Heart left ventricle (tissue), 16 donors: ENCODE measurements at regions not wholly inside any gene's neighbourhood (a gene's known extent, or its start where the extent isn't known, plus 50 kb on each side); places are given as distances from the start of the nearest gene placed in this dataset.

Experiments
- ATAC-seq, 4 donors: fragments of 200-7000 bp; cut with Tn5 transposase; one replicate each; pipeline ENCODE4 v1.9.1; 2020 to 2022; ENCODE audit warnings: moderate library complexity in 4 of 4, mild to moderate bottlenecking in 3 of 4, moderate number of reproducible peaks in 1 of 4
- DNase-seq, 5 donors: peaks; one replicate each; pipeline ENCODE4 v3.0.0-alpha.2; 2020
- H3K27ac ChIP-seq, 12 donors: fragments of 200-600 bp; sonication (generic) in 4 of 12; one replicate each; pipeline versions ENCODE4 v1.5.0 to v1.8.0; 2016 to 2022; ENCODE audit warnings: mild to moderate bottlenecking in 2 of 12
- H3K27me3 ChIP-seq, 9 donors: fragments of 200-600 bp; sonication (generic) in 2 of 9; one replicate each; pipeline versions ENCODE4 v1.5.1 to v1.8.0; 2016 to 2022; ENCODE audit warnings: mild to moderate bottlenecking in 3 of 9
- H3K36me3 ChIP-seq, 9 donors: fragments of 200-600 bp; sonication (generic) in 2 of 9; one replicate each; pipeline versions ENCODE4 v1.5.0 to v1.8.0; 2018 to 2022; ENCODE audit warnings: mild to moderate bottlenecking in 2 of 9
- H3K4me1 ChIP-seq, 12 donors: fragments of 200-600 bp; sonication (generic) in 4 of 12; one replicate each; pipeline versions ENCODE4 v1.5.0 to v1.8.0; 2016 to 2022; ENCODE audit warnings: mild to moderate bottlenecking in 3 of 12
- H3K4me3 ChIP-seq, 12 donors: fragments of 200-600 bp; sonication (generic) in 4 of 12; one replicate each; pipeline versions ENCODE4 v1.5.0 to v1.8.0; 2017 to 2022; ENCODE audit warnings: mild to moderate bottlenecking in 9 of 12, moderate library complexity in 4 of 12
- H3K9me3 ChIP-seq, 12 donors: fragments of 200-600 bp; sonication (generic) in 4 of 12; one replicate each; pipeline versions ENCODE4 v1.5.0 to v1.8.0; 2016 to 2022; ENCODE audit warnings: mild to moderate bottlenecking in 1 of 12
- CTCF ChIP-seq, 12 donors: fragments of 200-600 bp; sonication (generic) in 4 of 12; IDR thresholded peaks; one replicate each; pipeline versions ENCODE4 v1.5.0 to v1.8.0; 2018 to 2022; ENCODE audit warnings: antibody characterized with exemption in 12 of 12, mild to moderate bottlenecking in 5 of 12
- POLR2A ChIP-seq, 2 donors: fragments of 450-650 bp; IDR thresholded peaks; one replicate each; pipeline ENCODE4 v1.6.1; 2017; ENCODE audit warnings: antibody characterized with exemption in 2 of 2, mild to moderate bottlenecking in 2 of 2, moderate library complexity in 2 of 2
- WGBS, 4 donors: extraction: QIAGEN DNeasy Blood & Tissue Kit in 2 of 4; methylation state at CpG; one replicate each; pipeline versions ENCODE4 v1.1.5 to v1.1.7; 2013 to 2018; 5-methylcytosine and 5-hydroxymethylcytosine counted together
- intact Hi-C, 10 donors: fragments of 100-400 bp; cut with DNase I; formaldehyde crosslinking; loops; one replicate each; pipeline versions ENCODE4 v1.11.1 to v1.14.2; 2022
- donor health status: ischemic (EF 13 %, LVEDD 7.1; RV severe dilation, severe dysfunction).
- donor health status: healthy with polysubstance abuse.
- donor health status: DM: no; HTN: yes; CAD: no.
- donor health status: DM: no; HTN: no; CAD: no.
- donor health status: ischemic (EF 25% LVEDD 6.9; RV normal size, moderate dysfunction).
- donor health status: ischemic (EF 25% LVEDD 5.7; RV mildly dilated, moderate dysfunction).
- donor health status: healthy.
- donor health status: DM: yes; HTN: yes; CAD: no.
- donor health status: ischemic (EF 35%, LVEDD 5.7; RV mildly dilated, moderate dysfunction).
- donor health status: nonischemic (EF 11% LVEDD 7.7; RV severe dilation, severe dysfunction).
- donor health status: DM: yes; HTN: yes; CAD: no.
- donor health status: PGD.
- donor health status: ischemic (EF 29% LVEDD 5.4; RV normal size, mild dysfunction).
- donor health status: nonischemic (EF 23%, LVEDD 6.1; RV moderate dilation, normal function).

GRCh38 chr5:94027145-94027544 is 285.7 kb upstream of the POU5F2 start:
- Histone ChIP-seq H3K27ac (no peak overlapping the region), H3K4me1 (no peaks in the 10 kb centered on the region), H3K9me3 (no peaks in the 10 kb centered on the region), H3K27me3 (no peaks in the 10 kb centered on the region), H3K4me3 (no peak overlapping the region), H3K36me3 (peaks cover 0 to 11% (median 0%) of the 10 kb centered on the region in 9 donors)
- intact Hi-C loops: no loop called here
- ATAC-seq (no peak), DNase-seq (no peak)
- no peak for TF ChIP-seq POLR2A (IDR thresholded peaks at IDR 0.05)
- no peak for TF ChIP-seq CTCF (IDR thresholded peaks at IDR 0.05)
- WGBS, 4 donors: 82 to 100% (median 95%) methylated on average over 1 of the region's 1 CpG

GRCh38 chr5:94025788-94026473 is 284.5 kb upstream of the POU5F2 start:
- DNase-seq: no peak
- 86 to 97% (median 95%) methylated on average over 10 of the region's 10 CpGs for WGBS, 4 donors
- Histone ChIP-seq H3K27me3 (no peaks in the 10 kb centered on the region), H3K36me3 (peaks cover 0 to 10% (median 0%) of the 10 kb centered on the region in 9 donors), H3K4me1 (no peaks in the 10 kb centered on the region), H3K27ac (no peak overlapping the region), H3K4me3 (no peak overlapping the region), H3K9me3 (no peaks in the 10 kb centered on the region)
- TF ChIP-seq POLR2A (IDR thresholded peaks at IDR 0.05) (no peak), CTCF (IDR thresholded peaks at IDR 0.05) (no peak)
- ATAC-seq: peak in 1 of 4 donors; percentile 37
- intact Hi-C loops: no loop called here

GRCh38 chr5:94024620-94025019 is 283.2 kb upstream of the POU5F2 start:
- Histone ChIP-seq H3K27ac (no peak overlapping the region), H3K4me3 (no peak overlapping the region), H3K9me3 (peaks cover 0 to 3% (median 0%) of the 10 kb centered on the region in 12 donors), H3K27me3 (no peaks in the 10 kb centered on the region), H3K4me1 (no peaks in the 10 kb centered on the region), H3K36me3 (peaks cover 0 to 10% (median 3%) of the 10 kb centered on the region in 9 donors)
- no peak for DNase-seq
- intact Hi-C loops: no loop called here
- ATAC-seq: no peak
- WGBS, 4 donors: 91 to 98% (median 95%) methylated on average over 1 of the region's 1 CpG
- no peak for TF ChIP-seq POLR2A (IDR thresholded peaks at IDR 0.05)
- TF ChIP-seq CTCF (IDR thresholded peaks at IDR 0.05): no peak

- TF ChIP-seq CTCF (IDR thresholded peaks at IDR 0.05) (no peak), POLR2A (IDR thresholded peaks at IDR 0.05) (no peak)
- H3K4me1 ChIP-seq: no peaks in the 10 kb centered on the region
- H3K4me3 ChIP-seq: no peak overlapping the region
- ATAC-seq (peak in 1 of 4 donors; percentile 38), DNase-seq (peak in 1 of 5 donors; percentile 23)
- H3K9me3 ChIP-seq: peaks cover 0 to 8% (median 1%) of the 10 kb centered on the region in 12 donors
- H3K36me3 ChIP-seq: peaks cover 0 to 10% (median 3%) of the 10 kb centered on the region in 9 donors
- no peaks in the 10 kb centered on the region for H3K27me3 ChIP-seq
- WGBS, 4 donors: 91 to 94% (median 93%) methylated on average over 1 of the region's 1 CpG
- no peak overlapping the region for H3K27ac ChIP-seq
- intact Hi-C loops: no loop called here
These were observed 282.7 kb upstream of the POU5F2 start for GRCh38 chr5:94024101-94024500.
